Stomach smooth muscle (tissue), 2 donors: ENCODE measurements at regions not wholly inside any gene's neighbourhood (a gene's known extent, or its start where the extent isn't known, plus 50 kb on each side); places are given as distances from the start of the nearest gene placed in this dataset.
"Not testable (repeated sequence)": the region's sequence is repeated elsewhere in the genome, so short reads cannot be mapped to it uniquely, and the experiment has no call there.

Experiments
- H3K27ac ChIP-seq: one replicate; pipeline ENCODE4 v1.7.0; 2013; ENCODE audit warnings: mild to moderate bottlenecking, low read length, inconsistent platforms
- H3K27me3 ChIP-seq, 2 donors: one replicate each; pipeline ENCODE4 v1.7.0; 2013; ENCODE audit warnings: low read length in 2 of 2; ENCODE audit not compliant: insufficient read depth in 2 of 2, control insufficient read depth in 1 of 2
- H3K36me3 ChIP-seq, 2 donors: one replicate each; pipeline ENCODE4 v1.7.0; 2013; ENCODE audit warnings: low read length in 2 of 2; ENCODE audit not compliant: control insufficient read depth in 2 of 2, insufficient read depth in 2 of 2
- H3K4me1 ChIP-seq: one replicate; pipeline ENCODE4 v1.7.0; 2013; ENCODE audit warnings: low read length; ENCODE audit not compliant: control insufficient read depth, insufficient read depth
- H3K4me3 ChIP-seq, 2 donors: one replicate each; pipeline ENCODE4 v1.7.0; 2013; ENCODE audit warnings: low read length in 2 of 2
- H3K9ac ChIP-seq, 2 donors: one replicate each; pipeline ENCODE4 v1.7.0; 2013; ENCODE audit warnings: low read length in 2 of 2, mild to moderate bottlenecking in 1 of 2
- H3K9me3 ChIP-seq, 2 donors: one replicate each; pipeline ENCODE4 v1.7.0; 2013; ENCODE audit warnings: low read length in 2 of 2; ENCODE audit not compliant: control insufficient read depth in 2 of 2
- donor health status: healthy.
- donor health status: Pancreatic carcinoma.

DNA sequence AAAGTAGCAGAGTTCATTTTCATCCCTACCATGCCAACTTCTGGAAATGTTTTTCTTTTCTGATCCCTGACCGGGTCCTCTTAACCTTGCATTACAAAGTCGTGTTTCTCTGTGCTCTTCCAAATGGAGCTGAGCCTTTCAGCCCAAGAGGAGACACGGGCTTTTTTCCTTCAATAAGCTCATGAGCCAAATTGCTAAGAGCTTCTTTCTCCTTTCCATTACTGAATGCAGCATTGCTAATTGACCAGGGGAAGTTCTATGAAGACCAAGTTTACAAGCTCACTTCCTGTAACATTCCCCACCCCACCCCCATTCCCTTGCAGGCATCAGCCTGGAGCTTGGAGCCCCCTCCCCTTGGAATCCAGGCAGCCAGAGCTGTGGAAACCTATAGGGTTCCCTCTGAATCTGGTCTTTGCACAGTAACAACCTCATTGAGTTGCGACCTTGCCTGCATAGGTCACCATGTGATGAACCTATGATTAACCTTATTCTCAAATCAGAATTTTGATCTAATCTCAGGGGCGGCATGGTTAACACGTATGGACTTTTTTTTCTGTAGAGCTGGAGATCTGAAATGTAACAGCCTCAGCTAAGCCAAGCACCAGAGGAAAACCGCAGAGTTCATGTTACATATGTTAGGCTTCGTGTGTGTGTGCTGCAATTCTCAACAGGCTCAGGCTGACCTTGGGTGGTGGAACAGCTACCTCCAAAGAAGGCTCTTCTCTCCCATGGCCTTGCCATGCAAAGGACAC is 395.7 kb upstream of the ZNF462 start:
- Histone ChIP-seq H3K4me1 (no peaks in the 10 kb centered on the region), H3K9ac (no peak overlapping the region), H3K27me3 (no peaks in the 10 kb centered on the region), H3K9me3 (peaks cover 0 to 4% of the 10 kb centered on the region in 2 donors), H3K4me3 (no peak overlapping the region), H3K36me3 (no peaks in the 10 kb centered on the region), H3K27ac (no peak overlapping the region)

DNA sequence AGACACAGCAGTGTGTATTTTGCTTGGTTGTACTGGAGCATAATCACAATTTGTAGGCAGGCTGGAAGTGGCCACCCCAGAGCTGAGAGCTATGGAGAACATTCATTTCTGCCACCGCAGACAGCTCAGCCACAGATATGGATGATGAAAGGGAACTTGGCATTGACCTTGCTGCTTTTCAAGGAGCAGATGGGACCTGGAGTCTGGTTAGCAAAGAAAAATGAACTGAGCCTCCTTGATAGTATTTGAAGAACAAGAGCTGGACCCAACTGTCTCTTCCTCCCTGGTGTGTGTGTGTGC is 395.2 kb upstream of the ZNF462 start:
- no peak overlapping the region for H3K4me3 ChIP-seq
- no peak overlapping the region for H3K9ac ChIP-seq
- no peak overlapping the region for H3K27ac ChIP-seq
- peaks cover 0 to 4% of the 10 kb centered on the region in 2 donors for H3K9me3 ChIP-seq
- no peaks in the 10 kb centered on the region for H3K4me1 ChIP-seq
- no peaks in the 10 kb centered on the region for H3K27me3 ChIP-seq
- no peaks in the 10 kb centered on the region for H3K36me3 ChIP-seq

DNA sequence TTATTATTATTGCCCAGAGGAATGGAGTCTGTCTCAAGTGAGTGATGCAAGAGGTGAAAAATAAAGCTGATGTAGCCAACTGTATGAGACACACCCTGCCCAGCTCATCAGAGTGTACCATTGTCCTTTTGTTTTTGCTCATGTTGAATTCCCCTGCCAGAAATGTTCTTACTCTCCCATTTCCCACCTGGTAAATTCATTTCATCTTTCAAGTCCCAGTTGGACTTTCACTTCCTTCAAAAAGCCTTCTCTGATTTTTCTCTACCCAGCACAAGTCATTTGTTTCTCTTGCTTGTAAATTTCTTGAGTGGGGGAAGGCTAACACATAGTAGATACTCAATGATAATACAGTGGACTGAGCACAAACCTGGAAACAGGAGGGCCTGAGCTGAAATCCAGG is 394.5 kb upstream of the ZNF462 start:
- Histone ChIP-seq H3K36me3 (no peaks in the 10 kb centered on the region), H3K4me3 (no peak overlapping the region), H3K4me1 (no peaks in the 10 kb centered on the region), H3K9me3 (peaks cover 0 to 4% of the 10 kb centered on the region in 2 donors), H3K27ac (no peak overlapping the region), H3K27me3 (no peaks in the 10 kb centered on the region), H3K9ac (no peak overlapping the region)

DNA sequence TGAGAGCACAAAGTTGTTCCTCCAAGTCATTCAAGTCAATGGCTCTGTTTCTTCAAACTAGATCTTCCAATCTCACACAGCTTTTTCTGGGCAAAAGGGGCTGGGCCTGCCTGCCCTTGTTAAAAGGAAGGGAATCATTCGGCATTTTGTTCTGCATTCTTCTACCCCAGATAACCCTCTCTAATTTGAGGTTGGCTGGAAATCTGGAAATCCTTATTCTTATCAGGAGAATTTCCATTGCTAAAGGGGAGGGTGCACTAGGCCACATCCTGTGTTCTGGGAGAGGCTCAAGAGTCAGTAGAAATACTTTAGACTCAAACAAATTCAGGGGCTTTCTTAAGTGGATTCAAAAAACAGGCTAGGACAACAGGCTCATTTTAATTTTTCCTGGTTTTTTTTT is 384.7 kb upstream of the ZNF462 start:
- no peaks in the 10 kb centered on the region for H3K36me3 ChIP-seq
- no peak overlapping the region for H3K27ac ChIP-seq
- no peak overlapping the region for H3K9ac ChIP-seq
- no peak overlapping the region for H3K4me3 ChIP-seq
- H3K9me3 ChIP-seq, result no peaks in the 10 kb centered on the region
- H3K4me1 ChIP-seq, result peaks cover 2% of the 10 kb centered on the region
- H3K27me3 ChIP-seq, result no peaks in the 10 kb centered on the region

DNA sequence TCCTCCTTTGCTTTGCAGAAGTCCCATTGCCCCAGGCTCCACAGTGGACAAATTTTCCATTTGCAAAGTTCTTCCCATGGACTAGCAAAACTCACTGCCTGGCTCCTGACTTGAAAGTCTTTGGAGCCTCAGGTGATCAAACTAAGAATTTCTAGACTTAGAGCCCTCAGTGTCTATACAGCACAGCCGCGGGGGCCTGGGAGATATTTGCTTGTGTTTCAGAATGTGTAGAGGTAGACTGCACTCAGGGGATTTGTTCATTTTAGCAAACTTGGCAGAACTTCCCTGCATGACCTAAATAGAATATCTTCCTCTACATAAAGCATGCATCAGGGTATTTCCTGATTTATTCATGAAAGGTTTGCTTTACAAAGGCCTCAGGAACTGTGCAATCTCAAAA is 384.2 kb upstream of the ZNF462 start:
- H3K4me3 ChIP-seq, result no peak overlapping the region
- no peaks in the 10 kb centered on the region for H3K27me3 ChIP-seq
- no peaks in the 10 kb centered on the region for H3K36me3 ChIP-seq
- H3K9me3 ChIP-seq, result no peaks in the 10 kb centered on the region
- H3K4me1 ChIP-seq, result peaks cover 2% of the 10 kb centered on the region
- H3K9ac ChIP-seq, result no peak overlapping the region
- no peak overlapping the region for H3K27ac ChIP-seq

DNA sequence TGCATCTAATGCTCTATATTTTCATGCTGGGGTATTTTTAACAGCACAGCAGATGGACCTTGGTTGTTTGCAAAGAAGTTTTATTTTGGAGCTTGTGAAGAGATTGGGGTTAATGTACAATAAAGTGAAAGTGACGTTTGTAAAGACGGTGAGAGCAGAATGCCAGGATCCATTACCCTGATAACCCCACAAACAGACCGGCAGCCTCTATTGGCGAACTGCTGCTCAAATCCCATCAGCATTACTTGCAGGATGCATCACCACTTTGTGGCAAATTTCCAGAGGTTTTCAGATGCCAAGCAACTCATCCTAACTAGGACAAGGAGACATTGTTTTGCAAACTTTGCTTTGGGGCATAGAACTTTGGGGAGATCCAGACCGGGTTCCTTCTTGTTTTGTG is 383.3 kb upstream of the ZNF462 start:
- peaks cover 2% of the 10 kb centered on the region for H3K4me1 ChIP-seq
- no peak overlapping the region for H3K9ac ChIP-seq
- H3K9me3 ChIP-seq, result no peaks in the 10 kb centered on the region
- no peaks in the 10 kb centered on the region for H3K36me3 ChIP-seq
- H3K4me3 ChIP-seq, result no peak overlapping the region
- H3K27me3 ChIP-seq, result no peaks in the 10 kb centered on the region
- H3K27ac ChIP-seq, result no peak overlapping the region

DNA sequence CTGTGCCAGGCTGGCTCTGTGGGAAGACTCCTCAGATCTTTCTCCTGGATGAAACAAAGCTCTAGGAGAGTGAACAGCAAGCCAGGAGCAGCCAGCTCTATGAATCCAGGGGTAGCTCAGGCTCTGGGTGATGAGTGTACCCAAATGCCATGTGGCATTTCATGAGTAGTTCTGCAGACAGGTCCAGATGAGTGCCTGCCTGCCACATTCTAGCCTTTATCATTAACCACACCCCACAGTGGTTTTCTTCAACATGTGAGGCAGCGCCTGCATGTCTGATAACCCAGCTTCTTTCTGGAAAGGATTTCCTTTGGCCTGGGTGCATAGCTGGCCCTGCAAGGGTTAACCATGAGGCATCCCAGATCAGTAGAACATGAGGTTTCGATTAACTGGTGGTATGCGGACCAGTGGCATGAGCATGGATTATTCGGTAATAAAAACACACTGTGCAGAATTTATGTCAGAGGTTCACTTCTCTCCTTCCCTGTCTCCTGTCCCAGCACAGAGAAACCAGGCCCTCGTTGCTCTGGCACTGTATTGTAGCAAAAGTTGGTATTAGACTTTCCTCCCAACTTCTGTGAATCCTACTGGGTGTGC is 381.9 kb upstream of the ZNF462 start:
- no peaks in the 10 kb centered on the region for H3K9me3 ChIP-seq
- H3K4me3 ChIP-seq, result no peak overlapping the region
- no peak overlapping the region for H3K9ac ChIP-seq
- peaks cover 2% of the 10 kb centered on the region for H3K4me1 ChIP-seq
- H3K36me3 ChIP-seq, result no peaks in the 10 kb centered on the region
- no peak overlapping the region for H3K27ac ChIP-seq
- no peaks in the 10 kb centered on the region for H3K27me3 ChIP-seq

DNA sequence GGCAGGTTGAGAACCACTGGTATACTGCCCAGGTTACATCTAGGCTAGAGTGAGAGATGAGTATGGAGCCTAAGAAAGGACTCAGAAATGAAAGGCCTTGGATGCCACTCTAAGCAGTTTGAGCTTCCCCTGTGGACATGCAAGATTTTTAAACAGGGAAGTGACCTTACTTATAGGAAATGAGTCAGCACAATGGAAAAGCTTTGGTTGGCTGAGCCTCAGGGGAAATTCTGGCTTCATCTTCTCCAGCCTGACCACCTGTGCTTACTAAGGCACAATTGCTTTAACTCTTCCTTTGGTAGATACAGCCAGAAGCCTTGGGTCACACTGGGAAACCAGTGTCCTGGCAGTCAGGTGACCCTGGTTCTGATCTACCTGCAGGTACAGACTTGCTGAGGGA is 380.2 kb upstream of the ZNF462 start:
- Histone ChIP-seq H3K27ac (no peak overlapping the region), H3K27me3 (no peaks in the 10 kb centered on the region), H3K9me3 (no peaks in the 10 kb centered on the region), H3K4me3 (no peak overlapping the region), H3K4me1 (peaks cover 2% of the 10 kb centered on the region), H3K9ac (no peak overlapping the region), H3K36me3 (no peaks in the 10 kb centered on the region)

DNA sequence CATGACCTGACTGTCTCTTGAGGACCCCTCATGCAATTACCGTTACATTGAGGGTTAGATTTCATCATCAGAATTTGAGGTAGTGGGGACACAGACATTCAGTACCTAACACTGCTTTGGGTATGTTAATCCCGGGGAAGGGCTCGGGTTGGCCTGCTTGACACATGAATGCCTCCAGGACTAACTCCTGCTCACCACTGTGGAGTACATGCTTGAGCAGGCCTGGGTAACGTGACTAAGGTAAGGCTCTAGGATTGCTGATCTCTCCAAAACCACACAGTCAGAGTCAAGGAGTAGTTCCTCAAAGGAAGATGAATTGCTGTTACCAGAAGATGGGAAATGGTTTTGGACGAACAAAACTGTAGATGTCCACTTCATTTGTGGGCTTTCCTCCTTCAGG is 376.3 kb upstream of the ZNF462 start:
- Histone ChIP-seq H3K9me3 (no peaks in the 10 kb centered on the region), H3K36me3 (no peaks in the 10 kb centered on the region), H3K4me1 (peaks cover 2% of the 10 kb centered on the region), H3K4me3 (no peak overlapping the region), H3K9ac (no peak overlapping the region), H3K27me3 (no peaks in the 10 kb centered on the region), H3K27ac (no peak overlapping the region)

DNA sequence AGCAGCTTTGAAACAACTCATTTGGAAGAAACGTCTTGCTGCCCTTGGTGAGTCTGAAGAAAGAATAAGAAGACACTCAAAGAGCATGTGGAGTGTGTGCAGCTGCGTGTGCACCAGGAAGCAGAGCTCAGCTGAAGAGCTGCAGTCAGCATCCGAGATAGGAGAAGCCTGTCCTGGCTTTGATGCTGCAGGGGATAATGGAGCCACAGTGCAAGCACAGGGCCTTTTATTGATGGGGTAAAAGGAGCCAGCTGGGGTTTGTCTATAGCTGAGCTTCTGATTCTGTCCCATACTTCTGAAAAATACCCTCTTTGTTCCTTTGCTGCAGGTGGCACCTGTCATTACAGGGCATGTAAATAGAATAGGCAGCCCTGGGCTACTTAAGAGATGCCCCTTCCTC is 375.7 kb upstream of the ZNF462 start:
- Histone ChIP-seq H3K9ac (no peak overlapping the region), H3K27me3 (no peaks in the 10 kb centered on the region), H3K4me3 (no peak overlapping the region), H3K4me1 (peaks cover 2% of the 10 kb centered on the region), H3K27ac (no peak overlapping the region), H3K36me3 (no peaks in the 10 kb centered on the region), H3K9me3 (no peaks in the 10 kb centered on the region)

DNA sequence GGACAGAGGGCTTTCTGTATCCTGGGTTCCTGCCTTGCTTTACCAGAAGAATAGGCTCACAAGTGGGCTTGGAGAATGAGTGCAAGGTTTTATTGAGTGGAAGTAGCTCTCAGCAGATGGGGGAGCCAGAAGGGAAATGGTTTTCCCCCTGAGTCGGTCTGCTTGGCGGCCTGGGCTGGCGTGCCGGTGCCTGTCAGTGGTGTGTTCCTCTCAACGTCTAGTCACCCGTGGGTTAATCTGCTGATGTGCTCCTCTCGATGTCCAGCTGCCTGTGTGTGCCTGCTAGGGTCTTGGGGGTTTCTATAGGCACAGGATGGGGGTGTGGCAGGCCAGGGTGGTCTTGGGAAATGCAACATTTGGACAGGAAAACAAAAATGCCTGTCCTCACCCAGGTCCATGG is 370.8 kb upstream of the ZNF462 start:
- not testable (repeated sequence) for H3K27ac ChIP-seq, H3K4me1 ChIP-seq, H3K27me3 ChIP-seq, H3K4me3 ChIP-seq, H3K36me3 ChIP-seq, H3K9me3 ChIP-seq, H3K9ac ChIP-seq
